CD4-positive, alpha-beta T cell (primary cell): ENCODE measurements at regions not wholly inside any gene's neighbourhood (a gene's known extent, or its start where the extent isn't known, plus 50 kb on each side); places are given as distances from the start of the nearest gene placed in this dataset.

Experiments used
- ATAC-seq: fragments of 200-7000 bp; cut with Tn5 transposase; one replicate; pipeline ENCODE4 v1.10.0; 2022; ENCODE audit warnings: mild to moderate bottlenecking; ENCODE audit not compliant: poor library complexity
- CTCF ChIA-PET: fragments of 350-600 bp; sonication (Branson Sonifier 250); formaldehyde crosslinking; loops from one replicate; lab custom pipeline; 2021; ENCODE audit warnings: antibody characterized with exemption, inconsistent platforms; lab: Charles Lee
- POLR2A ChIA-PET: fragments of 350-600 bp; sonication (Branson Sonifier 250); formaldehyde crosslinking; loops from one replicate; lab custom pipeline; 2021; ENCODE audit warnings: antibody characterized with exemption, inconsistent platforms; lab: Charles Lee
- DNase-seq, 14 experiments: peaks; one replicate each; pipeline ENCODE4 v3.0.0-alpha.2; 2013 to 2020; ENCODE audit warnings: mixed read lengths in 2 of 14
- H3K27ac ChIP-seq, 2 donors: one replicate each; pipeline versions ENCODE4 v1.5.1 to v1.7.0; 2013; ENCODE audit warnings: low read length in 2 of 2, low read depth in 1 of 2, mild to moderate bottlenecking in 1 of 2
- H3K27me3 ChIP-seq, 2 experiments: 1 replicate in 1 of 2; 2 replicates in 1 of 2; pipeline versions ENCODE4 v1.6.1 to v1.7.0; 2013; ENCODE audit warnings: low read length in 2 of 2, control low read depth in 1 of 2, mild to moderate bottlenecking in 1 of 2, moderate library complexity in 1 of 2; ENCODE audit not compliant: insufficient read depth in 2 of 2, control insufficient read depth in 1 of 2
- H3K36me3 ChIP-seq: one replicate; pipeline ENCODE4 v1.6.1; 2013; ENCODE audit warnings: low read length, control low read depth; ENCODE audit not compliant: insufficient read depth
- H3K4me1 ChIP-seq: one replicate; pipeline ENCODE4 v1.6.1; 2013; ENCODE audit warnings: low read length, control low read depth; ENCODE audit not compliant: insufficient read depth
- H3K4me3 ChIP-seq: one replicate; pipeline ENCODE4 v1.5.1; 2013; ENCODE audit warnings: mild to moderate bottlenecking, low read length, moderate library complexity
- H3K9me3 ChIP-seq, 2 experiments: 1 replicate in 1 of 2; 2 replicates in 1 of 2; pipeline versions ENCODE4 v1.6.1 to v1.7.0; 2013; ENCODE audit warnings: low read length in 2 of 2, mild to moderate bottlenecking in 2 of 2, control low read depth in 1 of 2, moderate library complexity in 1 of 2; ENCODE audit not compliant: control insufficient read depth in 1 of 2, insufficient read depth in 1 of 2
- H3K27ac Mint-ChIP-seq: one replicate; pipeline ENCODE4 v1.8.0; 2020; ENCODE audit warnings: mixed read lengths
- H3K27me3 Mint-ChIP-seq: one replicate; pipeline ENCODE4 v1.8.0; 2021; ENCODE audit warnings: mixed read lengths
- H3K36me3 Mint-ChIP-seq: one replicate; pipeline ENCODE4 v1.8.0; 2021; ENCODE audit warnings: low read depth, mixed read lengths
- H3K4me1 Mint-ChIP-seq: one replicate; pipeline ENCODE4 v1.8.0; 2021; ENCODE audit warnings: low read depth, mixed read lengths
- H3K4me3 Mint-ChIP-seq: one replicate; pipeline ENCODE4 v1.8.0; 2020; ENCODE audit warnings: mild to moderate bottlenecking, mixed read lengths
- H3K9me3 Mint-ChIP-seq: one replicate; pipeline ENCODE4 v1.8.0; 2020; ENCODE audit warnings: mixed read lengths
- CTCF ChIP-seq: fragments of 200-600 bp; IDR thresholded peaks from one replicate; pipeline ENCODE4 v1.8.0; 2022; ENCODE audit warnings: antibody characterized with exemption, mild to moderate bottlenecking
- intact Hi-C, 2 experiments: fragments of 100-400 bp; cut with DNase I in 1 of 2; cut with micrococcal nuclease in 1 of 2; formaldehyde crosslinking; loops; one replicate each; pipeline versions ENCODE4 v1.15.1 to v1.9.0; 2023 to 2025; cut with DNase I, micrococcal nuclease

DNA sequence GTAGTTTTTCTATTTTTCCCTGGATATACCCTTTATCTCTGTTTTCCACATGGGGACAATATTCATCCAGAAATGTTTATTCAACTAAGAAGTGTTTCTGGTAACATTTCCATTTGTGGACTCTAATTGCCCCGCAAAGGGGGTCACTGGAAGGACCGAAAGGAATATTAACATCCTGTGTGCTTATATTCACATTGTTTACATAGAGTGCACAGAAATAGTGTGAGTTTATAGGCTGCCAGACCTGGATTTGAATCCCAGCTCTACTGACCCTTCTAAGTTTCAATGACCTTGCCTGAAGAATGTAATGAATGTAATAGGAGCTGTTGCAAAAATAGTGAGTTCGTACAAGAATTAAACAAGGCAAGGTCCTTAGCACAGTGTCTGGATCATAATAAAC lies 152.9 kb upstream of the NCKAP5 start:
- Histone ChIP-seq H3K36me3 (no peaks in the 10 kb centered on the region), H3K4me1 (no peaks in the 10 kb centered on the region), H3K27ac (no peak overlapping the region), H3K27me3 (no peaks in the 10 kb centered on the region), H3K9me3 (peaks cover 0 to 5% of the 10 kb centered on the region in 2 experiments), H3K4me3 (no peak overlapping the region)
- Mint-ChIP-seq H3K4me1 (no peaks in the 10 kb centered on the region), H3K27ac (no peak overlapping the region), H3K4me3 (no peak overlapping the region), H3K36me3 (no peaks in the 10 kb centered on the region), H3K9me3 (no peaks in the 10 kb centered on the region), H3K27me3 (peaks cover 8% of the 10 kb centered on the region)
- ATAC-seq (no peak), DNase-seq (no peak)
- no peak for TF ChIP-seq CTCF
- POLR2A ChIA-PET = no interaction called here
- intact Hi-C loops = no loop called here
- CTCF ChIA-PET = no interaction called here

GRCh38 chr2:133723133-133723532 lies 154.9 kb upstream of the NCKAP5 start:
- TF ChIP-seq CTCF = no peak
- POLR2A ChIA-PET = no interaction called here
- ATAC-seq = no peak
- Mint-ChIP-seq H3K27me3 (peaks cover 4% of the 10 kb centered on the region), H3K9me3 (no peaks in the 10 kb centered on the region), H3K27ac (no peak overlapping the region), H3K36me3 (no peaks in the 10 kb centered on the region), H3K4me1 (no peaks in the 10 kb centered on the region), H3K4me3 (no peak overlapping the region)
- CTCF ChIA-PET = no interaction called here
- Histone ChIP-seq H3K36me3 (no peaks in the 10 kb centered on the region), H3K27ac (no peak overlapping the region), H3K4me3 (no peak overlapping the region), H3K27me3 (no peaks in the 10 kb centered on the region), H3K9me3 (peaks cover 0 to 5% of the 10 kb centered on the region in 2 experiments), H3K4me1 (no peaks in the 10 kb centered on the region)
- intact Hi-C loops = no loop called here
- DNase-seq = no peak

DNA sequence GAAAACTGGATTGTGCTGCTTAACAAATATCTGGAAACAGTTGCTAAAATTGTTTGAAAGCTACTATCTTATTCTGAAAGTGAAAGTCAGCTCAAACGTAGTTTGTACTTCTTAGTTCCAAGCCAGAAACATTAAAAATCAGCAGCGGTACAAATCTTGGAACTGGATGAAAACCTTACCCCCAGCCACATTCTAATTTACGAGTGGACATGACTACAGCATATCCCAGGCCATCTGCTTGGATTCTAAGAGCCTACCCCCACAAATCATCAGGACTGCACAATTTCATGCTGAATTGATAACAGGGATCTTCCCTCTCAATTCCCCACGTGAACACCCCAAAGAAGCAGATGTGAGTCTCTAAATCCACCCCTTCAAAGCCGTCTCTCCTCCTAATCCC lies 158.7 kb upstream of the NCKAP5 start:
- Histone ChIP-seq H3K27ac (no peak overlapping the region), H3K9me3 (peaks cover 0 to 9% of the 10 kb centered on the region in 2 experiments), H3K4me1 (no peaks in the 10 kb centered on the region), H3K4me3 (no peak overlapping the region), H3K27me3 (no peaks in the 10 kb centered on the region), H3K36me3 (no peaks in the 10 kb centered on the region)
- no peaks in the 10 kb centered on the region for H3K36me3 Mint-ChIP-seq
- DNase-seq (no peak), ATAC-seq (no peak)
- no peaks in the 10 kb centered on the region for H3K9me3 Mint-ChIP-seq
- POLR2A ChIA-PET = no interaction called here
- CTCF ChIA-PET = no interaction called here
- no peaks in the 10 kb centered on the region for H3K27me3 Mint-ChIP-seq
- TF ChIP-seq CTCF = no peak
- H3K27ac Mint-ChIP-seq = no peak overlapping the region
- H3K4me1 Mint-ChIP-seq = no peaks in the 10 kb centered on the region
- intact Hi-C loops = no loop called here
- H3K4me3 Mint-ChIP-seq = no peak overlapping the region
